Neural cell (in vitro differentiated cells): ENCODE measurements at regions not wholly inside any gene's neighbourhood (a gene's known extent, or its start where the extent isn't known, plus 50 kb on each side); places are given as distances from the start of the nearest gene placed in this dataset.

Experiments
- H2AFZ ChIP-seq: fragments of 200-600, 300-800 bp; sonication (generic), shearing (Covaris generic); 2 replicates; pipeline ENCODE4 v1.6.0; 2014; ENCODE audit warnings: low read depth, mild to moderate bottlenecking, antibody characterized with exemption, low read length, moderate library complexity
- H3F3A ChIP-seq: fragments of 200-600 bp; shearing (Covaris generic); 2 replicates; pipeline ENCODE4 v1.6.1; 2016; ENCODE audit warnings: mild to moderate bottlenecking, moderate library complexity, mixed read lengths, antibody characterized with exemption, low read length; ENCODE audit not compliant: insufficient read depth, poor library complexity, severe bottlenecking
- H3K27ac ChIP-seq: fragments of 200-600, 300-800 bp; sonication (generic), shearing (Covaris generic); 2 replicates; pipeline ENCODE4 v1.5.1; 2014; ENCODE audit warnings: mild to moderate bottlenecking, low read length, moderate library complexity
- H3K27me3 ChIP-seq: fragments of 300-800, 200-600 bp; sonication (generic), shearing (Covaris generic); 2 replicates; pipeline ENCODE4 v1.6.0; 2014; ENCODE audit warnings: mild to moderate bottlenecking, low read depth, low read length, moderate library complexity; ENCODE audit not compliant: insufficient read depth
- H3K36me3 ChIP-seq: fragments of 300-800, 200-600 bp; sonication (generic), shearing (Covaris generic); 2 replicates; pipeline ENCODE4 v1.5.1; 2014; ENCODE audit warnings: mild to moderate bottlenecking, antibody characterized with exemption, low read length, moderate library complexity; ENCODE audit not compliant: insufficient read depth
- H3K4me2 ChIP-seq: fragments of 300-800, 200-600 bp; sonication (generic), shearing (Covaris generic); 2 replicates; pipeline ENCODE4 v1.6.0; 2014; ENCODE audit warnings: mild to moderate bottlenecking, low read length
- H3K4me3 ChIP-seq: fragments of 300-800, 200-600 bp; sonication (generic), shearing (Covaris generic); 2 replicates; pipeline ENCODE4 v1.5.1; 2014; ENCODE audit warnings: mild to moderate bottlenecking, low read length, moderate library complexity
- H3K79me2 ChIP-seq: fragments of 200-600 bp; shearing (Covaris generic); replicated peaks from 2 replicates; pipeline ENCODE4 v1.6.0; 2014; ENCODE audit warnings: mild to moderate bottlenecking, low read length, moderate library complexity; ENCODE audit not compliant: insufficient read depth
- H3K9ac ChIP-seq: fragments of 300-800, 200-600 bp; sonication (generic), shearing (Covaris generic); 2 replicates; pipeline ENCODE4 v1.6.1; 2016; ENCODE audit warnings: mild to moderate bottlenecking, low read length, mixed read lengths
- H3K9me2 ChIP-seq: fragments of 200-600 bp; shearing (Covaris generic); 2 replicates; pipeline ENCODE4 v1.6.1; 2016; ENCODE audit warnings: mild to moderate bottlenecking, low read length, mixed read lengths; ENCODE audit not compliant: insufficient read depth
- H3K9me3 ChIP-seq: fragments of 200-600, 300-800 bp; sonication (generic), shearing (Covaris generic); 2 replicates; pipeline ENCODE4 v1.6.1; 2016; ENCODE audit warnings: mild to moderate bottlenecking, mixed run types, low read length, moderate library complexity, mixed read lengths
- H4K20me1 ChIP-seq: fragments of 200-600 bp; shearing (Covaris generic); 2 replicates; pipeline ENCODE4 v1.6.1; 2016; ENCODE audit warnings: mild to moderate bottlenecking, mixed run types; ENCODE audit not compliant: insufficient read depth
- EP300 ChIP-seq: fragments of 450-650 bp; conservative IDR thresholded peaks from 2 replicates; pipeline ENCODE4 v1.6.1; 2014; ENCODE audit warnings: antibody characterized with exemption, mild to moderate bottlenecking, moderate library complexity; ENCODE audit not compliant: poor library complexity, severe bottlenecking
- EZH2 ChIP-seq: fragments of 200-600, 300-800 bp; shearing (Covaris generic), sonication (generic); IDR thresholded peaks from 2 replicates; pipeline ENCODE4 v1.6.1; 2014; ENCODE audit warnings: antibody characterized with exemption, low read length, borderline replicate concordance, mild to moderate bottlenecking; ENCODE audit not compliant: insufficient read depth, poor library complexity, severe bottlenecking
- MXI1 ChIP-seq: fragments of 450-650 bp; conservative IDR thresholded peaks from 2 replicates; pipeline ENCODE4 v1.6.1; 2014; ENCODE audit warnings: antibody characterized with exemption, mild to moderate bottlenecking; ENCODE audit not compliant: poor library complexity, severe bottlenecking
- POLR2AphosphoS5 ChIP-seq: IDR thresholded peaks from 2 replicates; pipeline ENCODE4 v1.6.1; 2012
- RAD21 ChIP-seq: fragments of 450-650 bp; conservative IDR thresholded peaks from 2 replicates; pipeline ENCODE4 v1.6.1; 2014; ENCODE audit warnings: antibody characterized with exemption, mild to moderate bottlenecking, moderate library complexity
- SMC3 ChIP-seq: fragments of 450-650 bp; conservative IDR thresholded peaks from 2 replicates; pipeline ENCODE4 v1.6.1; 2014; ENCODE audit warnings: antibody characterized with exemption, mild to moderate bottlenecking, moderate library complexity; ENCODE audit not compliant: poor library complexity
- TAF1 ChIP-seq: IDR thresholded peaks from 2 replicates; pipeline ENCODE4 v1.6.1; 2012; ENCODE audit warnings: low read depth
- TF ChIP-seq, protein P1 (sequence below): fragments of 450-650 bp; IDR thresholded peaks from 2 replicates; pipeline ENCODE4 v1.5.1; 2014; ENCODE audit warnings: antibody characterized with exemption, mild to moderate bottlenecking, moderate library complexity; ENCODE audit not compliant: poor library complexity, severe bottlenecking
- TF ChIP-seq, protein P2 (sequence below): IDR thresholded peaks from 2 replicates; pipeline ENCODE4 v1.6.1; 2012; ENCODE audit warnings: borderline replicate concordance

DNA sequence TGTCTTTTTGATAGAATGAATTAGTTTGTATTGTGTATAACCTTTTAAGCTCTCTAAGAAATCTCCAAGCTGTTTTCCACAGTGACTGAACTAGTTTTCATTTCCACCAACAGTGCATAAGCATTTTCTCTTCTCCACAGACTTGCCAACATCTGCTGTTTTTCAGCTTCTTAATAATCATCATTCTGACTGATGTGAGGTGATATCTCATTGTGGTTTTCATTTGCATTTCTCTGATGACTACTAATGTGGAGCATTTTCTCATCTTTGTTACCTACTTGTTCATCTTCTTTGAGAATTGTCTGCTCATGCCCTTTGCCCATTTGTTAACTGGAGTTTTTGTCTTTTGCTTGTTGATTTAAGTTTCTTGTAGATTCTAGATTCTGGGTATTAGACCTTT lies 777.5 kb downstream of the OTOL1 start:
- Histone ChIP-seq H3K9ac (no peak overlapping the region), H3K4me2 (no peak overlapping the region), H3K4me3 (no peak overlapping the region), H2AFZ (no peak overlapping the region), H3K79me2 (no peaks in the 10 kb centered on the region), H3K9me2 (no peaks in the 10 kb centered on the region), H4K20me1 (no peaks in the 10 kb centered on the region), H3K9me3 (no peaks in the 10 kb centered on the region), H3K27ac (no peak overlapping the region), H3K27me3 (no peaks in the 10 kb centered on the region), H3F3A (peaks cover 3% of the 10 kb centered on the region), H3K36me3 (no peaks in the 10 kb centered on the region)
- no peak for TF ChIP-seq POLR2AphosphoS5
- TF ChIP-seq SMC3: no peak
- TF ChIP-seq, protein P1, sequence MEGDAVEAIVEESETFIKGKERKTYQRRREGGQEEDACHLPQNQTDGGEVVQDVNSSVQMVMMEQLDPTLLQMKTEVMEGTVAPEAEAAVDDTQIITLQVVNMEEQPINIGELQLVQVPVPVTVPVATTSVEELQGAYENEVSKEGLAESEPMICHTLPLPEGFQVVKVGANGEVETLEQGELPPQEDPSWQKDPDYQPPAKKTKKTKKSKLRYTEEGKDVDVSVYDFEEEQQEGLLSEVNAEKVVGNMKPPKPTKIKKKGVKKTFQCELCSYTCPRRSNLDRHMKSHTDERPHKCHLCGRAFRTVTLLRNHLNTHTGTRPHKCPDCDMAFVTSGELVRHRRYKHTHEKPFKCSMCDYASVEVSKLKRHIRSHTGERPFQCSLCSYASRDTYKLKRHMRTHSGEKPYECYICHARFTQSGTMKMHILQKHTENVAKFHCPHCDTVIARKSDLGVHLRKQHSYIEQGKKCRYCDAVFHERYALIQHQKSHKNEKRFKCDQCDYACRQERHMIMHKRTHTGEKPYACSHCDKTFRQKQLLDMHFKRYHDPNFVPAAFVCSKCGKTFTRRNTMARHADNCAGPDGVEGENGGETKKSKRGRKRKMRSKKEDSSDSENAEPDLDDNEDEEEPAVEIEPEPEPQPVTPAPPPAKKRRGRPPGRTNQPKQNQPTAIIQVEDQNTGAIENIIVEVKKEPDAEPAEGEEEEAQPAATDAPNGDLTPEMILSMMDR: no peak
- no peak for TF ChIP-seq EP300
- no peak for TF ChIP-seq MXI1
- no peak for TF ChIP-seq RAD21
- no peak for TF ChIP-seq EZH2
- TF ChIP-seq, protein P2, sequence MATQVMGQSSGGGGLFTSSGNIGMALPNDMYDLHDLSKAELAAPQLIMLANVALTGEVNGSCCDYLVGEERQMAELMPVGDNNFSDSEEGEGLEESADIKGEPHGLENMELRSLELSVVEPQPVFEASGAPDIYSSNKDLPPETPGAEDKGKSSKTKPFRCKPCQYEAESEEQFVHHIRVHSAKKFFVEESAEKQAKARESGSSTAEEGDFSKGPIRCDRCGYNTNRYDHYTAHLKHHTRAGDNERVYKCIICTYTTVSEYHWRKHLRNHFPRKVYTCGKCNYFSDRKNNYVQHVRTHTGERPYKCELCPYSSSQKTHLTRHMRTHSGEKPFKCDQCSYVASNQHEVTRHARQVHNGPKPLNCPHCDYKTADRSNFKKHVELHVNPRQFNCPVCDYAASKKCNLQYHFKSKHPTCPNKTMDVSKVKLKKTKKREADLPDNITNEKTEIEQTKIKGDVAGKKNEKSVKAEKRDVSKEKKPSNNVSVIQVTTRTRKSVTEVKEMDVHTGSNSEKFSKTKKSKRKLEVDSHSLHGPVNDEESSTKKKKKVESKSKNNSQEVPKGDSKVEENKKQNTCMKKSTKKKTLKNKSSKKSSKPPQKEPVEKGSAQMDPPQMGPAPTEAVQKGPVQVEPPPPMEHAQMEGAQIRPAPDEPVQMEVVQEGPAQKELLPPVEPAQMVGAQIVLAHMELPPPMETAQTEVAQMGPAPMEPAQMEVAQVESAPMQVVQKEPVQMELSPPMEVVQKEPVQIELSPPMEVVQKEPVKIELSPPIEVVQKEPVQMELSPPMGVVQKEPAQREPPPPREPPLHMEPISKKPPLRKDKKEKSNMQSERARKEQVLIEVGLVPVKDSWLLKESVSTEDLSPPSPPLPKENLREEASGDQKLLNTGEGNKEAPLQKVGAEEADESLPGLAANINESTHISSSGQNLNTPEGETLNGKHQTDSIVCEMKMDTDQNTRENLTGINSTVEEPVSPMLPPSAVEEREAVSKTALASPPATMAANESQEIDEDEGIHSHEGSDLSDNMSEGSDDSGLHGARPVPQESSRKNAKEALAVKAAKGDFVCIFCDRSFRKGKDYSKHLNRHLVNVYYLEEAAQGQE: no peak
- no peak for TF ChIP-seq TAF1

DNA sequence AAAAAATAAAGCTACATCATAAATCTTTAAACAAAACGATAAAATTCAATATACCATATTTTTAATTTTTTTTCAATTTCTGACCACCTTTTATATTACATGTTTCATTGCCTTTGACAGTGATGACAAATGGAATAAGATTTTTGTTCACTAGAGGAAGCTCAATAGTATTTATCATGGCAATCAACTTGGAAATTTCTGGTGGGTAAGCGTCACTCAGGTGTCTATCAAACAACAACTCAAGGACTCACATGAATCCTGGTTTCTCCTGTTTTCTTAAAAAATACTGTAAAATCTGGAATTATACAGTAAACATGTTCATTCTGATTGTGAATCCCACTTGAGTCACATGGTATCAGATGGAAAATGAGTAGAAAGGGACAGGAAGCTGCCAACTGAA lies 782.2 kb downstream of the OTOL1 start:
- H3K36me3 ChIP-seq: no peaks in the 10 kb centered on the region
- peaks cover 8% of the 10 kb centered on the region for H3K9me3 ChIP-seq
- no peaks in the 10 kb centered on the region for H3K27me3 ChIP-seq
- H4K20me1 ChIP-seq: no peaks in the 10 kb centered on the region
- no peak overlapping the region for H3K4me2 ChIP-seq
- no peak overlapping the region for H3K4me3 ChIP-seq
- H3F3A ChIP-seq: no peaks in the 10 kb centered on the region
- no peak overlapping the region for H3K27ac ChIP-seq
- TF ChIP-seq RAD21: no peak
- TF ChIP-seq EP300: peak; percentile 93
- TF ChIP-seq POLR2AphosphoS5: peak; percentile 62
- TF ChIP-seq, protein P1: no peak
- no peak for TF ChIP-seq MXI1
- no peak for TF ChIP-seq SMC3
- no peak for TF ChIP-seq TAF1
- TF ChIP-seq EZH2: no peak
- TF ChIP-seq, protein P2: peak; percentile 86
- no peak overlapping the region for H3K9ac ChIP-seq
- no peaks in the 10 kb centered on the region for H3K9me2 ChIP-seq
- no peak overlapping the region for H2AFZ ChIP-seq
- no peaks in the 10 kb centered on the region for H3K79me2 ChIP-seq
